Heart right ventricle (tissue), 16 donors: ENCODE measurements at regions not wholly inside any gene's neighbourhood (a gene's known extent, or its start where the extent isn't known, plus 50 kb on each side); places are given as distances from the start of the nearest gene placed in this dataset.
A peak's percentile ranks its signal among the peaks of the same experiment; 100 is the strongest.

Experiments
- ATAC-seq, 8 donors: fragments of 200-7000 bp; cut with Tn5 transposase; one replicate each; pipeline ENCODE4 v1.9.1; 2020; ENCODE audit warnings: mild to moderate bottlenecking in 8 of 8, moderate library complexity in 8 of 8, moderate number of reproducible peaks in 1 of 8
- DNase-seq, 2 donors: peaks; one replicate each; pipeline ENCODE4 v3.0.0-alpha.2; 2020
- H3K27ac ChIP-seq, 10 donors: fragments of 200-600 bp; sonication (generic) in 2 of 10; one replicate each; pipeline versions ENCODE4 v1.5.0 to v1.8.0; 2020 to 2022; ENCODE audit warnings: mild to moderate bottlenecking in 3 of 10
- H3K27me3 ChIP-seq, 7 donors: fragments of 200-600 bp; one replicate each; pipeline ENCODE4 v1.8.0; 2021 to 2022; ENCODE audit warnings: mild to moderate bottlenecking in 2 of 7
- H3K36me3 ChIP-seq, 9 donors: fragments of 200-600 bp; sonication (generic) in 1 of 9; one replicate each; pipeline versions ENCODE4 v1.5.0 to v1.8.0; 2020 to 2022; ENCODE audit warnings: mild to moderate bottlenecking in 2 of 9
- H3K4me1 ChIP-seq, 9 donors: fragments of 200-600 bp; sonication (generic) in 1 of 9; one replicate each; pipeline versions ENCODE4 v1.5.0 to v1.8.0; 2020 to 2022; ENCODE audit warnings: mild to moderate bottlenecking in 4 of 9
- H3K4me3 ChIP-seq, 10 donors: fragments of 200-600 bp; sonication (generic) in 2 of 10; one replicate each; pipeline versions ENCODE4 v1.5.0 to v1.8.0; 2020 to 2022; ENCODE audit warnings: mild to moderate bottlenecking in 7 of 10, moderate library complexity in 2 of 10
- H3K9me3 ChIP-seq, 11 donors: fragments of 200-600 bp in 10 of 11; sonication (generic) in 2 of 11; one replicate each; pipeline versions ENCODE4 v1.5.0 to v1.8.0; 2013 to 2022; ENCODE audit warnings: mild to moderate bottlenecking in 2 of 11, control low read depth in 1 of 11, moderate library complexity in 1 of 11
- CTCF ChIP-seq, 9 donors: fragments of 200-600 bp; sonication (generic) in 2 of 9; IDR thresholded peaks; one replicate each; pipeline versions ENCODE4 v1.5.0 to v1.8.0; 2021 to 2022; ENCODE audit warnings: antibody characterized with exemption in 9 of 9, mild to moderate bottlenecking in 5 of 9, moderate library complexity in 1 of 9
- WGBS, 2 donors: extraction: QIAGEN DNeasy Blood & Tissue Kit; methylation state at CpG; one replicate each; pipeline ENCODE4 v1.1.7; 2013; ENCODE audit warnings: inconsistent platforms in 1 of 2; 5-methylcytosine and 5-hydroxymethylcytosine counted together
- intact Hi-C, 10 donors: fragments of 100-400 bp; cut with DNase I; formaldehyde crosslinking; loops; one replicate each; pipeline versions ENCODE4 v1.11.1 to v1.14.2; 2022
- donor health status: Arrhythmogenic right ventricular cardiomyopathy.
- donor health status: ischemic (EF 13 %, LVEDD 7.1; RV severe dilation, severe dysfunction).
- donor health status: healthy with polysubstance abuse.
- donor health status: DM: no; HTN: yes; CAD: no.
- donor health status: DM: no; HTN: no; CAD: no.
- donor health status: ischemic (EF 25% LVEDD 6.9; RV normal size, moderate dysfunction).
- donor health status: ischemic (EF 25% LVEDD 5.7; RV mildly dilated, moderate dysfunction).
- donor health status: healthy.
- donor health status: DM: yes; HTN: yes; CAD: no.
- donor health status: Ischemic cardiomyopathy.
- donor health status: ischemic (EF 35%, LVEDD 5.7; RV mildly dilated, moderate dysfunction).
- donor health status: nonischemic (EF 11% LVEDD 7.7; RV severe dilation, severe dysfunction).
- donor health status: DM: yes; HTN: yes; CAD: no.
- donor health status: PGD.
- donor health status: ischemic (EF 29% LVEDD 5.4; RV normal size, mild dysfunction).
- donor health status: nonischemic (EF 23%, LVEDD 6.1; RV moderate dilation, normal function).

- Histone ChIP-seq H3K27ac (no peak overlapping the region), H3K4me1 (peaks cover 0 to 14% (median 4%) of the 10 kb centered on the region in 9 donors), H3K27me3 (peaks cover 0 to 3% (median 0%) of the 10 kb centered on the region in 7 donors), H3K36me3 (no peaks in the 10 kb centered on the region), H3K9me3 (no peaks in the 10 kb centered on the region), H3K4me3 (no peak overlapping the region)
- 81 to 83% methylated on average over 3 of the region's 3 CpGs for WGBS, 2 donors
- ATAC-seq, result peak in 1 of 8 donors; percentile 27
- no peak for TF ChIP-seq CTCF (IDR thresholded peaks at IDR 0.05)
- intact Hi-C loops, result no loop called here
- no peak for DNase-seq
Measured at GRCh38 chr15:94927003-94927402, 695.6 kb downstream of the MCTP2 start.

GRCh38 chr15:94929282-94929681 lies 697.9 kb downstream of the MCTP2 start:
- H3K27me3 ChIP-seq, result peaks cover 0 to 3% (median 0%) of the 10 kb centered on the region in 7 donors
- ATAC-seq (peak in 3 of 8 donors; percentile 29 to 50 (median 45)), DNase-seq (no peak)
- H3K9me3 ChIP-seq, result peaks cover 0 to 4% (median 0%) of the 10 kb centered on the region in 11 donors
- 64 to 70% methylated on average over 3 of the region's 3 CpGs for WGBS, 2 donors
- no peak overlapping the region for H3K27ac ChIP-seq
- TF ChIP-seq CTCF (IDR thresholded peaks at IDR 0.05), result no peak
- peaks cover 0 to 14% (median 0%) of the 10 kb centered on the region in 9 donors for H3K4me1 ChIP-seq
- H3K36me3 ChIP-seq, result no peaks in the 10 kb centered on the region
- intact Hi-C loops, result no loop called here
- no peak overlapping the region for H3K4me3 ChIP-seq

GRCh38 chr15:94930441-94930840 lies 699.1 kb downstream of the MCTP2 start:
- intact Hi-C loops, result no loop called here
- no peaks in the 10 kb centered on the region for H3K36me3 ChIP-seq
- peaks cover 0 to 3% (median 0%) of the 10 kb centered on the region in 7 donors for H3K27me3 ChIP-seq
- ATAC-seq, result no peak
- H3K27ac ChIP-seq, result no peak overlapping the region
- peaks cover 0 to 14% (median 0%) of the 10 kb centered on the region in 9 donors for H3K4me1 ChIP-seq
- H3K4me3 ChIP-seq, result no peak overlapping the region
- H3K9me3 ChIP-seq, result peaks cover 0 to 12% (median 0%) of the 10 kb centered on the region in 11 donors
- DNase-seq, result no peak
- WGBS, 2 donors, result 70 to 74% methylated on average over 4 of the region's 4 CpGs
- TF ChIP-seq CTCF (IDR thresholded peaks at IDR 0.05), result no peak

DNA sequence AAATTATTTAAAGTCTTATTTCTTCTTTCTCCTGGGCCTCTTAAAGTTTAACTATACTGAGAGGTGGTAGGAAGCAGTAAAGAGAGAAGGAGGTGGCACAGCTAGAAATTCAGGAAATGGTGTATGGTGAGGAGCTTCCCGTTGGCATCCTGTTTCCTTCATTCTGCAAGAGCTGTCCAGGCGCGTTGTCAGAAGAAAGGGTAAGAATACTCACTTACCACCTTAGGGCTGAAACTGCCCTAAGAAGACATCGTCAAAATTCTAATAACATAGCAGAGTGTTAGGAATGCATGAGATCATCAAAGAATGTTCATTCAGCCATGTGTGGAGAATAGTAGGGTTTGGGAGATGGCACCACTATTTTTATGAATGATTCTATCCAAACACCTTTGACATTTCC lies 699.6 kb downstream of the MCTP2 start:
- intact Hi-C loops, result no loop called here
- Histone ChIP-seq H3K27me3 (peaks cover 0 to 3% (median 0%) of the 10 kb centered on the region in 7 donors), H3K4me3 (no peak overlapping the region), H3K9me3 (peaks cover 0 to 12% (median 0%) of the 10 kb centered on the region in 11 donors), H3K36me3 (no peaks in the 10 kb centered on the region), H3K27ac (no peak overlapping the region), H3K4me1 (peaks cover 0 to 14% (median 0%) of the 10 kb centered on the region in 9 donors)
- no peak for TF ChIP-seq CTCF (IDR thresholded peaks at IDR 0.05)
- DNase-seq (no peak), ATAC-seq (no peak)
- 78 to 87% methylated on average over 4 of the region's 4 CpGs for WGBS, 2 donors
